Breast epithelium (tissue), 4 donors: ENCODE measurements at regions not wholly inside any gene's neighbourhood (a gene's known extent, or its start where the extent isn't known, plus 50 kb on each side); places are given as distances from the start of the nearest gene placed in this dataset.

Source experiments
- DNase-seq, 2 donors: peaks; one replicate each; pipeline ENCODE4 v3.0.0-alpha.2; 2019; ENCODE audit warnings: low spot score in 2 of 2
- H3K27ac ChIP-seq, 2 donors: fragments of 200-600 bp; sonication (generic) in 1 of 2; one replicate each; pipeline ENCODE4 v1.5.1; 2016 to 2019; ENCODE audit warnings: mild to moderate bottlenecking in 1 of 2
- H3K27me3 ChIP-seq, 2 donors: fragments of 200-600 bp; sonication (generic) in 1 of 2; one replicate each; pipeline versions ENCODE4 v1.5.1 to v1.6.0; 2017 to 2019; ENCODE audit warnings: control low read depth in 1 of 2, mild to moderate bottlenecking in 1 of 2
- H3K36me3 ChIP-seq: fragments of 200-600 bp; one replicate; pipeline ENCODE4 v1.5.1; 2019
- H3K4me1 ChIP-seq, 2 donors: fragments of 200-600 bp; sonication (generic); one replicate each; pipeline ENCODE4 v1.5.1; 2016 to 2019; ENCODE audit warnings: control low read depth in 1 of 2
- H3K4me3 ChIP-seq, 3 donors: fragments of 200-600 bp; sonication (generic); 1 replicate in 2 of 3; 2 replicates in 1 of 3; pipeline ENCODE4 v1.5.1; 2016 to 2019; ENCODE audit warnings: mild to moderate bottlenecking in 3 of 3, moderate library complexity in 2 of 3
- H3K9me3 ChIP-seq, 2 donors: fragments of 200-600 bp; sonication (generic) in 1 of 2; one replicate each; pipeline ENCODE4 v1.5.1; 2016 to 2019; ENCODE audit warnings: control low read depth in 1 of 2
- CTCF ChIP-seq, 3 donors: fragments of 450-650 bp; IDR thresholded peaks; one replicate each; pipeline ENCODE4 v1.5.1; 2016 to 2017; ENCODE audit warnings: antibody characterized with exemption in 3 of 3, mild to moderate bottlenecking in 3 of 3, moderate library complexity in 3 of 3
- POLR2A ChIP-seq: fragments of 450-650 bp; IDR thresholded peaks from one replicate; pipeline ENCODE4 v1.6.1; 2016; ENCODE audit warnings: antibody characterized with exemption, mild to moderate bottlenecking, moderate library complexity
- POLR2AphosphoS5 ChIP-seq, 3 donors: sonication (generic); formaldehyde crosslinking; IDR thresholded peaks; one replicate each; pipeline ENCODE4 v1.6.1; 2017; ENCODE audit warnings: antibody characterized with exemption in 3 of 3
- intact Hi-C: fragments of 100-400 bp; cut with DNase I; formaldehyde crosslinking; loops from one replicate; pipeline ENCODE4 v1.15.1; 2023; ENCODE audit warnings: low total_unique reads

GRCh38 chr3:81277853-81278252, 483.6 kb downstream of the GBE1 start:
- TF ChIP-seq POLR2A (no peak), POLR2AphosphoS5 (IDR thresholded peaks at IDR 0.05) (no peak), CTCF (IDR thresholded peaks at IDR 0.05) (no peak)
- no peaks in the 10 kb centered on the region for H3K36me3 ChIP-seq
- intact Hi-C loops: loop anchor here (5.0 kb wide), 1 partner anchor 291 kb away; no protein-coding TSS in a partner anchor
- H3K27ac ChIP-seq: no peak overlapping the region
- H3K4me1 ChIP-seq: no peaks in the 10 kb centered on the region
- no peak for DNase-seq
- H3K27me3 ChIP-seq: no peaks in the 10 kb centered on the region
- H3K9me3 ChIP-seq: no peaks in the 10 kb centered on the region
- no peak overlapping the region for H3K4me3 ChIP-seq

GRCh38 chr3:81274671-81275070, 486.8 kb downstream of the GBE1 start:
- no peaks in the 10 kb centered on the region for H3K4me1 ChIP-seq
- H3K36me3 ChIP-seq: no peaks in the 10 kb centered on the region
- no peaks in the 10 kb centered on the region for H3K27me3 ChIP-seq
- no peak for DNase-seq
- intact Hi-C loops: loop anchor here (5.0 kb wide), 1 partner anchor 287 kb away; no protein-coding TSS in a partner anchor
- no peak overlapping the region for H3K4me3 ChIP-seq
- H3K9me3 ChIP-seq: no peaks in the 10 kb centered on the region
- no peak overlapping the region for H3K27ac ChIP-seq
- TF ChIP-seq POLR2AphosphoS5 (IDR thresholded peaks at IDR 0.05): no peak

- Histone ChIP-seq H3K4me1 (no peaks in the 10 kb centered on the region), H3K27me3 (no peaks in the 10 kb centered on the region), H3K27ac (no peak overlapping the region), H3K36me3 (no peaks in the 10 kb centered on the region), H3K4me3 (no peak overlapping the region), H3K9me3 (no peaks in the 10 kb centered on the region)
- DNase-seq: no peak
- no peak for TF ChIP-seq POLR2A
- no peak for TF ChIP-seq CTCF (IDR thresholded peaks at IDR 0.05)
- TF ChIP-seq POLR2AphosphoS5 (IDR thresholded peaks at IDR 0.05): no peak
- intact Hi-C loops: no loop called here
Measured at GRCh38 chr3:81270603-81271379, 490.7 kb downstream of the GBE1 start.

GRCh38 chr3:81268526-81268925, 492.9 kb downstream of the GBE1 start:
- intact Hi-C loops: no loop called here
- H3K36me3 ChIP-seq: no peaks in the 10 kb centered on the region
- no peaks in the 10 kb centered on the region for H3K9me3 ChIP-seq
- H3K27me3 ChIP-seq: no peaks in the 10 kb centered on the region
- no peaks in the 10 kb centered on the region for H3K4me1 ChIP-seq
- no peak overlapping the region for H3K4me3 ChIP-seq
- H3K27ac ChIP-seq: no peak overlapping the region
- DNase-seq: no peak
- TF ChIP-seq CTCF (IDR thresholded peaks at IDR 0.05) (no peak), POLR2A (no peak), POLR2AphosphoS5 (IDR thresholded peaks at IDR 0.05) (no peak)

GRCh38 chr3:81261996-81262395, 499.4 kb downstream of the GBE1 start:
- intact Hi-C loops: no loop called here
- no peaks in the 10 kb centered on the region for H3K36me3 ChIP-seq
- H3K4me1 ChIP-seq: no peaks in the 10 kb centered on the region
- H3K9me3 ChIP-seq: no peaks in the 10 kb centered on the region
- no peaks in the 10 kb centered on the region for H3K27me3 ChIP-seq
- no peak overlapping the region for H3K27ac ChIP-seq
- no peak overlapping the region for H3K4me3 ChIP-seq
- DNase-seq: no peak
- TF ChIP-seq POLR2A: no peak
- no peak for TF ChIP-seq CTCF (IDR thresholded peaks at IDR 0.05)
- TF ChIP-seq POLR2AphosphoS5 (IDR thresholded peaks at IDR 0.05): no peak
